NOMO-1 treated with DMSO at 0.1 percent for 48 hours (cell line): ENCODE measurements at regions not wholly inside any gene's neighbourhood (a gene's known extent, or its start where the extent isn't known, plus 50 kb on each side); places are given as distances from the start of the nearest gene placed in this dataset.
"Not testable (repeated sequence)": the region's sequence is repeated elsewhere in the genome, so short reads cannot be mapped to it uniquely, and the experiment has no call there.

Experiments used
- DNase-seq: peaks from one replicate; lab custom pipeline; 2025; ENCODE audit not compliant: unreplicated experiment; lab: John Stamatoyannopoulos, UW

GRCh38 chr5:138702166-138703077 lies 50.8 kb upstream of the CTNNA1 start:
- no peak for DNase-seq

- DNase-seq, result no peak
Measured at GRCh38 chr5:138701678-138702077, 51.5 kb upstream of the CTNNA1 start.

GRCh38 chr5:138700581-138701362 lies 52.5 kb upstream of the CTNNA1 start:
- no peak for DNase-seq

- DNase-seq, result no peak
Measured at GRCh38 chr5:138699482-138699881, 53.7 kb upstream of the CTNNA1 start.

- DNase-seq, result no peak
Measured at GRCh38 chr5:138698713-138699112, 54.5 kb upstream of the CTNNA1 start.

GRCh38 chr5:138697720-138698360 lies 55.4 kb upstream of the CTNNA1 start:
- no peak for DNase-seq

GRCh38 chr5:138696501-138696900 lies 56.7 kb upstream of the CTNNA1 start:
- no peak for DNase-seq

GRCh38 chr5:138695781-138696180 lies 57.4 kb upstream of the CTNNA1 start:
- DNase-seq, result no peak

- no peak for DNase-seq
Measured at GRCh38 chr5:138694146-138694545, 59.1 kb upstream of the CTNNA1 start.

GRCh38 chr5:138692370-138692769 lies 60.9 kb upstream of the CTNNA1 start:
- no peak for DNase-seq

- DNase-seq, result no peak
Measured at GRCh38 chr5:138686668-138687067, 66.6 kb upstream of the CTNNA1 start.

- no peak for DNase-seq
Measured at GRCh38 chr5:138685193-138685745, 68.0 kb upstream of the CTNNA1 start.

- DNase-seq, result not testable (repeated sequence)
Measured at GRCh38 chr5:138682462-138682861, 70.8 kb upstream of the CTNNA1 start.

- DNase-seq, result not testable (repeated sequence)
Measured at GRCh38 chr5:138678826-138679225, 74.4 kb upstream of the CTNNA1 start.

- no peak for DNase-seq
Measured at GRCh38 chr5:138677782-138678181, 75.4 kb upstream of the CTNNA1 start.

GRCh38 chr5:138676556-138677193 lies 76.5 kb upstream of the CTNNA1 start:
- no peak for DNase-seq

- DNase-seq, result no peak
Measured at GRCh38 chr5:138676002-138676401, 77.2 kb upstream of the CTNNA1 start.

- DNase-seq, result no peak
Measured at GRCh38 chr5:138668451-138669380, 84.5 kb upstream of the CTNNA1 start.

GRCh38 chr5:138667782-138668331 lies 85.4 kb upstream of the CTNNA1 start:
- not testable (repeated sequence) for DNase-seq
